ENCODE measurements at regions not wholly inside any gene's neighbourhood (a gene's known extent, or its start where the extent isn't known, plus 50 kb on each side); places are given as distances from the start of the nearest gene placed in this dataset.

DNA sequence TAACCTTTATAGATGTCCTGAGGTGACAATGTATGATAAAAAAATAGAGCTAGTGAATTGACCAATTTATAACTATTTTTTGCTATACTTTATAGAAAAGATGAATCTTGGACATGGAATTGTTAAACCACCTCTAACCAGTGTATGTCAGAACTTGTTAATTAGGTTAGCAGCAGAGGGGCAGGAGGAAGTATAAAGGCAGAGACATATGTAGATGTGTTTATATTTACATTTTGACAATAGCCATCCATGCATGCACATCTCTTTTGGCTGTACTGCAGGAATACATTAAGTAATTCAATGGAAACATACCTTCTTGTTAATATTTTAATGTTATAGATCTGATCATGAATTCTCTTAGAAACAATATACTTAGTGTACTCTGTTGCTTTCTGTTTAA, 254.6 kb upstream of the NT5E start:
- no peak overlapping the region for H3K9ac ChIP-seq (ENCODE audit: low read length in 2 of 2)
- no peaks in the 10 kb centered on the region for H3K4me1 ChIP-seq (ENCODE audit: control insufficient read depth, insufficient read depth, low read length)
- H3K27me3 ChIP-seq (ENCODE audit: control insufficient read depth in 1 of 2, insufficient read depth in 2 of 2, low read length in 2 of 2) = no peaks in the 10 kb centered on the region
- no peaks in the 10 kb centered on the region for H3K36me3 ChIP-seq (ENCODE audit: control insufficient read depth in 2 of 2, insufficient read depth in 2 of 2, low read length in 2 of 2)
- peaks cover 0 to 3% of the 10 kb centered on the region in 2 donors for H3K9me3 ChIP-seq (ENCODE audit: control insufficient read depth in 2 of 2, low read length in 2 of 2)
- no peak overlapping the region for H3K4me3 ChIP-seq (ENCODE audit: low read length in 2 of 2)
- H3K27ac ChIP-seq (ENCODE audit: low read length) = no peak overlapping the region

DNA sequence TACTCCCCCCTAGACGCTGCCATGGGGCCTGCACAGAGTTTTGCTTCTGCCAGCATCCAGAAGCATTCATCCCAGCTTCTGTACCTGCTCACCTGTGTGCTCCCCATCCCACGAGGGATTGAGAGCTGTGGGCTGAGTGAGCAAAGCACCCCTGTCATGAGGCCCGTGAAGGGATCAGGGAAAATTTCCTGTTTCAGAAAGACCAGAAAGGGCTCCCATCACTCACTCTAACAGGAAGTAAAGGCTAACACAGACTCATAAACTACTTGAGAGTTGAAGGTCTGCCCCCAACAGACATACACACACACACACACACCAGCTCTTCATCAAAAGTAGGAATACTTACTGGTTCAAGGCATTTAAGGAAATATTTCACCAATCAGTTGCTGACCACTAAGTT, 256.5 kb upstream of the NT5E start:
- H3K27me3 ChIP-seq (ENCODE audit: control insufficient read depth in 1 of 2, insufficient read depth in 2 of 2, low read length in 2 of 2) = no peaks in the 10 kb centered on the region
- no peak overlapping the region for H3K9ac ChIP-seq (ENCODE audit: low read length in 2 of 2)
- no peak overlapping the region for H3K4me3 ChIP-seq (ENCODE audit: low read length in 2 of 2)
- no peak overlapping the region for H3K27ac ChIP-seq (ENCODE audit: low read length)
- no peaks in the 10 kb centered on the region for H3K4me1 ChIP-seq (ENCODE audit: control insufficient read depth, insufficient read depth, low read length)
- H3K36me3 ChIP-seq (ENCODE audit: control insufficient read depth in 2 of 2, insufficient read depth in 2 of 2, low read length in 2 of 2) = no peaks in the 10 kb centered on the region
- H3K9me3 ChIP-seq (ENCODE audit: control insufficient read depth in 2 of 2, low read length in 2 of 2) = peaks cover 0 to 3% of the 10 kb centered on the region in 2 donors

DNA sequence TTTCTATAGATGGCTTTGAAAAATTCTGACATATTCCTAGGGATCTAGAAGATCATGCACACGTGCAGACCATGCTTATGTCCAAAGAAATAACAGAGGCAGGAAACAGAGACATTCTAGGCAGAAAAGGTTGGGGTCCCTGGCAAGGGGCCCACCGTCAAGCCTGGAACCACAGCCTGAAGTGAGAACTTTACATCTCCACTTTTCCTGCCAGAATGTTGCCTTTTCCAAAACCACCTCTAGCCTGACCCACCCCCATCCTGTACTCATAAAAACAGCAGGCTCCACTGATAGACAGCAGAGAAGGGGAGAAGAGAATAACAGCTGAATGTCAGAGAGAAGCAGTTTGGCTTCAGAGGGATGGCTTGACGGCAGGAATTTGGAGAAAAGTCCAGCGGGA, 257.3 kb upstream of the NT5E start:
- H3K27me3 ChIP-seq (ENCODE audit: control insufficient read depth in 1 of 2, insufficient read depth in 2 of 2, low read length in 2 of 2) = no peaks in the 10 kb centered on the region
- no peak overlapping the region for H3K9ac ChIP-seq (ENCODE audit: low read length in 2 of 2)
- H3K4me3 ChIP-seq (ENCODE audit: low read length in 2 of 2) = no peak overlapping the region
- no peak overlapping the region for H3K27ac ChIP-seq (ENCODE audit: low read length)
- H3K36me3 ChIP-seq (ENCODE audit: control insufficient read depth in 2 of 2, insufficient read depth in 2 of 2, low read length in 2 of 2) = no peaks in the 10 kb centered on the region
- H3K4me1 ChIP-seq (ENCODE audit: control insufficient read depth, insufficient read depth, low read length) = no peaks in the 10 kb centered on the region
- peaks cover 0 to 3% of the 10 kb centered on the region in 2 donors for H3K9me3 ChIP-seq (ENCODE audit: control insufficient read depth in 2 of 2, low read length in 2 of 2)

DNA sequence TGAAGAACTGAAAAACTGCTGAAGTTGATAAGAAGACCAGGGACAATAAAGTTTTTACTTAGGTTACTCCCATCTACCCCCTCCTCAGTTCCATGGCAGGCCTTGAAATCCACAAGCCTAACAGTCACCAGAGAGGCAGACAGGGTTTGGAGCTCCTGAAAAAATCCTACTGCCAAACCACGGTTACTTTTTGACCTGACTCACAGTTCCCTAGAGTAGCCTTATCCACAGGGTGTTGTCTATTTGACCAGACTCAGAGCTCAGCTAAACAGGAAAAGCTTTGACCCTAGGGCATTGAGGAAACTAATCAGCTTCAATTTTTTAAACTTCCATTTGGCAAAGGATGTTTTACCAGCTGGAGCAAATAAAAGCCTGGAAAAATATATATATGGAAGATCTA, 257.7 kb upstream of the NT5E start:
- Histone ChIP-seq H3K36me3 (ENCODE audit: control insufficient read depth in 2 of 2, insufficient read depth in 2 of 2, low read length in 2 of 2) (no peaks in the 10 kb centered on the region), H3K4me1 (ENCODE audit: control insufficient read depth, insufficient read depth, low read length) (no peaks in the 10 kb centered on the region), H3K9me3 (ENCODE audit: control insufficient read depth in 2 of 2, low read length in 2 of 2) (peaks cover 0 to 3% of the 10 kb centered on the region in 2 donors), H3K27me3 (ENCODE audit: control insufficient read depth in 1 of 2, insufficient read depth in 2 of 2, low read length in 2 of 2) (no peaks in the 10 kb centered on the region), H3K4me3 (ENCODE audit: low read length in 2 of 2) (no peak overlapping the region), H3K9ac (ENCODE audit: low read length in 2 of 2) (no peak overlapping the region), H3K27ac (ENCODE audit: low read length) (no peak overlapping the region)

DNA sequence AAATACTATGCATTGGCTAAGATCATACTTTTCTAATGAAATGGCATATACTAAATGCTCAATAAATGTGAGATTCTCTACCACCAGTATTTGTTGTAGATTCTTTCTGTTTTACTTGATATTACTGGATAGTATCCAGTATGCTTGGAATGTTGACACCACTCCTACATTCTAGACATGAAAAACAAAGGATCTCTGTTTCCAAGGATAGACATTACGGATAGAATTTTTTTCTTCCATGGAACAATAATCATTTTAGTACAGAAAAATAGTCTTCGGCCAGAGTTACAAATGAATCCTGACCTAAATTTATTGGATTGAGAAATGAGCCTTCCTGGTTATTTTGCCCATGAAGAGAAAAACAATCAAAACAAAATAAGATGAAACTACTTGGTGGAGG, 258.2 kb upstream of the NT5E start:
- H3K9ac ChIP-seq (ENCODE audit: low read length in 2 of 2) = no peak overlapping the region
- no peaks in the 10 kb centered on the region for H3K36me3 ChIP-seq (ENCODE audit: control insufficient read depth in 2 of 2, insufficient read depth in 2 of 2, low read length in 2 of 2)
- H3K27ac ChIP-seq (ENCODE audit: low read length) = no peak overlapping the region
- no peaks in the 10 kb centered on the region for H3K27me3 ChIP-seq (ENCODE audit: control insufficient read depth in 1 of 2, insufficient read depth in 2 of 2, low read length in 2 of 2)
- H3K4me1 ChIP-seq (ENCODE audit: control insufficient read depth, insufficient read depth, low read length) = no peaks in the 10 kb centered on the region
- H3K4me3 ChIP-seq (ENCODE audit: low read length in 2 of 2) = no peak overlapping the region
- peaks cover 0 to 3% of the 10 kb centered on the region in 2 donors for H3K9me3 ChIP-seq (ENCODE audit: control insufficient read depth in 2 of 2, low read length in 2 of 2)

DNA sequence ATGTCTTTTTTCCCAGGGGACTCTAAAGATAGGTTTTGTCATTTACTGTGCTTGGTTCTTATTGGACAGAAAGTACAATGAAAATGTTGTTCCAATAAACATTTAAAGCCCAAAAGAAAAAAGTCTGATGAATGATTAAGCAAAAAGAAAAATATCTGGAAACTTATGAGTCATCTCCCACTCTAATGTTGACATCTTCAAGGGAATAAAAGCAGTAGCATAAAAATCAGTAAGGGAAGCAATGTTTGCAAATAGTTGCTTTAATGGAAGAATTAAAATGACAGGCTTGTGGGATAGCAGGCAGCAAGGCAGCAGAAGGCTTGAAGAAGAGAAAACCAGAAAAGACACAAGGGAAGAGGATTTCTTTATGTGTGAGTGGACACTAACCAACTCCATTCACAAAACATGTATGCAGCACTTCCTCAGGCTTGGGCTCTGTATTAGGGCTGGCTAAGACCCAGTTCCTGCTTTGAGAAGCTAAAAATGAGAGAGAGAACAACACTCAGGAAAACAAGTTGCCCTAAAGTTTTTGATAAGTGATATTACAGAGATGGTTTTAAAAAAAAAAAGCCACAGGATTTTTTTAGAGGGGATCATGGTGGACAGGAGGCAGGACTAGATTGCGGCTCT, 263.2 kb upstream of the NT5E start:
- H3K4me1 ChIP-seq (ENCODE audit: control insufficient read depth, insufficient read depth, low read length) = no peaks in the 10 kb centered on the region
- no peaks in the 10 kb centered on the region for H3K36me3 ChIP-seq (ENCODE audit: control insufficient read depth in 2 of 2, insufficient read depth in 2 of 2, low read length in 2 of 2)
- H3K9me3 ChIP-seq (ENCODE audit: control insufficient read depth in 2 of 2, low read length in 2 of 2) = no peaks in the 10 kb centered on the region
- no peak overlapping the region for H3K4me3 ChIP-seq (ENCODE audit: low read length in 2 of 2)
- no peak overlapping the region for H3K27ac ChIP-seq (ENCODE audit: low read length)
- no peaks in the 10 kb centered on the region for H3K27me3 ChIP-seq (ENCODE audit: control insufficient read depth in 1 of 2, insufficient read depth in 2 of 2, low read length in 2 of 2)
- no peak overlapping the region for H3K9ac ChIP-seq (ENCODE audit: low read length in 2 of 2)

DNA sequence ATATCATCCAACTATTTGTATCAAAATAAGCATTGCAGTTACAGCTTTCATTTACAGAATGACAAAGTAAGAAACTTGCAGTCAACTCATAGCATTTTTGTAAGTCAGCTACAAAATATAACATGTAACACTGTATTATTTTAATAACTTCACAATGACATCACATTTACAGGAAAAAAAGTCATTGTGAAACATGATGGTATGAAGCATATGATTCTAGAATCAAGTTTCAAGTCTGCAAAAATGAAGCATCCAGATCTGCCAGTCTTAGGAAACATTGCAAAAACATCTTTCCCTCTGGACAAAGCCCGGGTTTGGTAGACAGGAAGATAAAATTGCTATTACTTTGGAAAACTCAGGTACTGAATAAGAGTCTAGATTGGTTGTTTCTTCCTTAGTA, 263.9 kb upstream of the NT5E start:
- Histone ChIP-seq H3K27me3 (ENCODE audit: control insufficient read depth in 1 of 2, insufficient read depth in 2 of 2, low read length in 2 of 2) (no peaks in the 10 kb centered on the region), H3K9ac (ENCODE audit: low read length in 2 of 2) (no peak overlapping the region), H3K4me1 (ENCODE audit: control insufficient read depth, insufficient read depth, low read length) (no peaks in the 10 kb centered on the region), H3K4me3 (ENCODE audit: low read length in 2 of 2) (no peak overlapping the region), H3K36me3 (ENCODE audit: control insufficient read depth in 2 of 2, insufficient read depth in 2 of 2, low read length in 2 of 2) (no peaks in the 10 kb centered on the region), H3K27ac (ENCODE audit: low read length) (no peak overlapping the region), H3K9me3 (ENCODE audit: control insufficient read depth in 2 of 2, low read length in 2 of 2) (no peaks in the 10 kb centered on the region)

DNA sequence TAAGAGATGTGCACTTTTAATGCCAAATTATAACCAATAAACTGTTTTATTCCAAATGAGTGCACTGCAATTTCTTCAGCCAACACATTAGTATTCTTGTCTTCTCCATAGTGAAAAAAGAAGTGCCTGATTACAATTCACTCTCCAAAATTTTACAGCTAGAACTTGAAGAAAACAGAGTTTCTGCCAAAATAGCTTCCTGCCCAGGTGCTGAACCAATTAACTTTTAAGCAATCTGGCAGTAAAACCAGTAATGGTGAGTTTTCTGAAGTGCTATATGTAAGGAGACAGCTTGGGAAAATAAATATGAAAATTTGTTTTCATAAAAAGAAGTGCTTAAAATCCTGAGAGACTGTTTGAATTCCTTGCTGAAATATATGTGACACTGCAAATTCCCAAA, 266.0 kb upstream of the NT5E start:
- Histone ChIP-seq H3K36me3 (ENCODE audit: control insufficient read depth in 2 of 2, insufficient read depth in 2 of 2, low read length in 2 of 2) (no peaks in the 10 kb centered on the region), H3K4me3 (ENCODE audit: low read length in 2 of 2) (no peak overlapping the region), H3K9ac (ENCODE audit: low read length in 2 of 2) (no peak overlapping the region), H3K9me3 (ENCODE audit: control insufficient read depth in 2 of 2, low read length in 2 of 2) (no peaks in the 10 kb centered on the region), H3K27me3 (ENCODE audit: control insufficient read depth in 1 of 2, insufficient read depth in 2 of 2, low read length in 2 of 2) (no peaks in the 10 kb centered on the region), H3K4me1 (ENCODE audit: control insufficient read depth, insufficient read depth, low read length) (no peaks in the 10 kb centered on the region), H3K27ac (ENCODE audit: low read length) (no peak overlapping the region)

DNA sequence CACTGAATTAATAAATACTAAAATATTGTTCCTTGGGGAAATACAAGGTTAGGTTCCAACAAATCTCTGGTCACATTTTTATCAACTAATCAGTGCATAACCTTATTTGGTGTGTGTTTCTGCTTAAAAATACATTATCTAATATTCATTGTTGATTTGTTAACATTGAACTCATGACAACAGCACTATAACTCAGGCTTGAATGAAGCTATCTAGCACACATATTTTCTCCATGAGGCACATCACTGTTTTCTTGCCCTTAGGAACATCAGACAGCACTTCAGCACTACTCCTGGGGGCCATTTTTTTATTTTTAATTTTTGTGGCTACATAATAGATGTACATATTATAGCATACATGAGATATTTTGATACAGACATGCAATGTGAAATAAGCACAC, 277.2 kb upstream of the NT5E start:
- no peak overlapping the region for H3K4me3 ChIP-seq (ENCODE audit: low read length in 2 of 2)
- no peaks in the 10 kb centered on the region for H3K4me1 ChIP-seq (ENCODE audit: control insufficient read depth, insufficient read depth, low read length)
- H3K27me3 ChIP-seq (ENCODE audit: control insufficient read depth in 1 of 2, insufficient read depth in 2 of 2, low read length in 2 of 2) = no peaks in the 10 kb centered on the region
- no peaks in the 10 kb centered on the region for H3K36me3 ChIP-seq (ENCODE audit: control insufficient read depth in 2 of 2, insufficient read depth in 2 of 2, low read length in 2 of 2)
- H3K27ac ChIP-seq (ENCODE audit: low read length) = no peak overlapping the region
- H3K9me3 ChIP-seq (ENCODE audit: control insufficient read depth in 2 of 2, low read length in 2 of 2) = no peaks in the 10 kb centered on the region
- no peak overlapping the region for H3K9ac ChIP-seq (ENCODE audit: low read length in 2 of 2)

DNA sequence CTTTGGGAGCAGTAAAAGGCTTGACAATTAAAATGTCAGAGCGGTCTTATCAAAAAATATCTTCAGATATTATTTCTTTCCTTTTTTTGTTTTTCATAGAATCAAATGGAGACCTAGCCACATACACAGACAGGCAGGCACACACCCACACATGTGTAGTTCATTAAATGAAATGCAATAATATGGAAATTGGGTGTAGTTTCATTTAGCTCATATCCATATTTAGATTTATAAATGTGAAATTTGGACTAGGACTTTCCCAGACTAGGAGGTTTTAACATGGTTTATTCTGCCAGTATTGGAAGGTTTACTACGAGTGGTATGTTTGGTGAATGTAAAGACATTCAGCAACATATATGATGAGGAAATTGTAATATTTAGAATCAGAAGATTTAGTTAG, 277.7 kb upstream of the NT5E start:
- no peaks in the 10 kb centered on the region for H3K27me3 ChIP-seq (ENCODE audit: control insufficient read depth in 1 of 2, insufficient read depth in 2 of 2, low read length in 2 of 2)
- no peak overlapping the region for H3K9ac ChIP-seq (ENCODE audit: low read length in 2 of 2)
- H3K9me3 ChIP-seq (ENCODE audit: control insufficient read depth in 2 of 2, low read length in 2 of 2) = no peaks in the 10 kb centered on the region
- no peaks in the 10 kb centered on the region for H3K36me3 ChIP-seq (ENCODE audit: control insufficient read depth in 2 of 2, insufficient read depth in 2 of 2, low read length in 2 of 2)
- no peaks in the 10 kb centered on the region for H3K4me1 ChIP-seq (ENCODE audit: control insufficient read depth, insufficient read depth, low read length)
- no peak overlapping the region for H3K4me3 ChIP-seq (ENCODE audit: low read length in 2 of 2)
- no peak overlapping the region for H3K27ac ChIP-seq (ENCODE audit: low read length)

DNA sequence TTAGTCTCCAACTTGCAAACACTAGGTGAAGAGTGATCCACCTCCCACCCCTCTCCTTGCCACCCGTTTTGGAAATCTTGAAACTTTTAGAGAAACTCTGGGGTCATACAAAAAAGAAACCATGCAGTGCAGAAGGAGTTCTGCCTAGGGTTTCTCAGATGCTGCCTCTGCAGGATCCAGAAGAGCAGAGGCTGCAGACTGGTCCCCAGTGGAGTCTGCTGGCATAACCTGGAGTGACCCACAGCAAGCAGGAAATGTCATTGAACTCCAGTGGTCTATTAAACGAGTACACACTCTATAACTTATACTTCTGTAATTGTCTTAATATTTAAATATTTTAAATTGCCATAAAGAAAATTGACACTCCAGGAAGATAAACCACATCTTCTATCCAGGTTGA, 280.7 kb upstream of the NT5E start:
- no peaks in the 10 kb centered on the region for H3K36me3 ChIP-seq (ENCODE audit: control insufficient read depth in 2 of 2, insufficient read depth in 2 of 2, low read length in 2 of 2)
- H3K27ac ChIP-seq (ENCODE audit: low read length) = no peak overlapping the region
- H3K4me3 ChIP-seq (ENCODE audit: low read length in 2 of 2) = no peak overlapping the region
- no peaks in the 10 kb centered on the region for H3K9me3 ChIP-seq (ENCODE audit: control insufficient read depth in 2 of 2, low read length in 2 of 2)
- no peaks in the 10 kb centered on the region for H3K27me3 ChIP-seq (ENCODE audit: control insufficient read depth in 1 of 2, insufficient read depth in 2 of 2, low read length in 2 of 2)
- H3K9ac ChIP-seq (ENCODE audit: low read length in 2 of 2) = no peak overlapping the region
- H3K4me1 ChIP-seq (ENCODE audit: control insufficient read depth, insufficient read depth, low read length) = no peaks in the 10 kb centered on the region

All from stomach smooth muscle (tissue), 2 donors.